ENCODE measurements at regions not wholly inside any gene's neighbourhood (a gene's known extent, or its start where the extent isn't known, plus 50 kb on each side); places are given as distances from the start of the nearest gene placed in this dataset.

DNA sequence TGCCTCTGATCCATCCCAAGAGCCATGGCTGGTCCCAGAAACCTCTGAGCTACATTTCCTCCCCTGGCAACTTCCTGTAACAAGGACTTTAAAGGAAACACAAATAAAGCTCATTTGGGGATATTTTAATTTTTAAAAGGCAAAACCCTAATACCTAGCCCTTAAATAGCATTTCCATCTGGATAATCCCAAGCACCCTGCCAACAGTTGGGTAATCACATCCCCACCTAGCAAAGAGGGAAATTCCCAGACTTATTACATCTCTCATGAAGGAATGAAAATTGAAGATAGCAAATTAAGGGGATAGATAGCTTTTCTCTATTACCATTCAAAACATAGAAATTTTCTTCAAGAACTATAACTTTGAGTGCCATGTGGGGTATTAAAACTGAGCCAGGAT lies 213.7 kb upstream of the BMP4 start:
- TF ChIP-seq, protein P1, sequence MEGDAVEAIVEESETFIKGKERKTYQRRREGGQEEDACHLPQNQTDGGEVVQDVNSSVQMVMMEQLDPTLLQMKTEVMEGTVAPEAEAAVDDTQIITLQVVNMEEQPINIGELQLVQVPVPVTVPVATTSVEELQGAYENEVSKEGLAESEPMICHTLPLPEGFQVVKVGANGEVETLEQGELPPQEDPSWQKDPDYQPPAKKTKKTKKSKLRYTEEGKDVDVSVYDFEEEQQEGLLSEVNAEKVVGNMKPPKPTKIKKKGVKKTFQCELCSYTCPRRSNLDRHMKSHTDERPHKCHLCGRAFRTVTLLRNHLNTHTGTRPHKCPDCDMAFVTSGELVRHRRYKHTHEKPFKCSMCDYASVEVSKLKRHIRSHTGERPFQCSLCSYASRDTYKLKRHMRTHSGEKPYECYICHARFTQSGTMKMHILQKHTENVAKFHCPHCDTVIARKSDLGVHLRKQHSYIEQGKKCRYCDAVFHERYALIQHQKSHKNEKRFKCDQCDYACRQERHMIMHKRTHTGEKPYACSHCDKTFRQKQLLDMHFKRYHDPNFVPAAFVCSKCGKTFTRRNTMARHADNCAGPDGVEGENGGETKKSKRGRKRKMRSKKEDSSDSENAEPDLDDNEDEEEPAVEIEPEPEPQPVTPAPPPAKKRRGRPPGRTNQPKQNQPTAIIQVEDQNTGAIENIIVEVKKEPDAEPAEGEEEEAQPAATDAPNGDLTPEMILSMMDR (IDR thresholded peaks at IDR 0.05 in 8 of 11, conservative IDR thresholded peaks at IDR 0.05 in 3 of 11), result no peak
- no peak for TF ChIP-seq POLR2A (IDR thresholded peaks at IDR 0.05)

Data from spleen (tissue), 7 donors.